HepG2 (cell line): ENCODE measurements at regions not wholly inside any gene's neighbourhood (a gene's known extent, or its start where the extent isn't known, plus 50 kb on each side); places are given as distances from the start of the nearest gene placed in this dataset.
A peak's percentile ranks its signal among the peaks of the same experiment; 100 is the strongest.

Experiments
- ATAC-seq: fragments of 200-7000 bp; cut with Tn5 transposase; 3 replicates; pipeline ENCODE4 v1.9.1; 2020; ENCODE audit warnings: mild to moderate bottlenecking, moderate library complexity
- BruUV-seq: library from RNA; stranded (reverse); fragments of 400-500 nt; replicated peaks from 2 replicates; lab custom pipeline; 2021; lab: Mats Ljungman, UMichigan
- CTCF ChIA-PET: fragments of 300-600 bp; formaldehyde crosslinking; extraction: SDS; loops from one replicate; lab custom pipeline; 2021; ENCODE audit warnings: low total read pairs, inconsistent platforms, low intra/inter-chr PET ratio; lab: Yijun Ruan, JAX
- POLR2A ChIA-PET: fragments of 350-600 bp; sonication (Branson Sonifier 250); formaldehyde crosslinking; loops from one replicate; lab custom pipeline; 2020; ENCODE audit warnings: antibody characterized with exemption, inconsistent platforms; lab: Yijun Ruan, JAX
- DNase-seq: peaks from one replicate; pipeline ENCODE4 v3.0.0-alpha.2; 2015; ENCODE audit warnings: low spot score
- FAIRE-seq: peaks from 3 replicates; lab custom pipeline; 2011; peaks lifted over from hg19 to GRCh38; lab: Jason Lieb, UNC
- H2AFZ ChIP-seq: one replicate; pipeline ENCODE4 v1.6.1; 2011; ENCODE audit warnings: low read length, inconsistent platforms
- H3K27ac ChIP-seq: fragments of 300-600 bp; 3 replicates; pipeline ENCODE4 v1.8.0; 2011; ENCODE audit warnings: mixed run types, mild to moderate bottlenecking, mixed read lengths, low read length, inconsistent platforms; ENCODE audit not compliant: insufficient read depth; ENCODE audit errors: extremely low read length
- H3K27me3 ChIP-seq, 2 experiments: fragments of 200-600 bp in 1 of 2; 2 replicates in 1 of 2; 3 replicates in 1 of 2; pipeline versions ENCODE4 v1.6.0 to v1.8.0; 2011; ENCODE audit warnings: low read length in 2 of 2, mild to moderate bottlenecking in 2 of 2, moderate library complexity in 2 of 2, inconsistent platforms in 1 of 2; ENCODE audit not compliant: insufficient read depth in 2 of 2, control insufficient read depth in 1 of 2
- H3K36me3 ChIP-seq, 2 experiments: fragments of 200-600 bp in 1 of 2; replicated peaks in 1 of 2; 2 replicates in 1 of 2; 3 replicates in 1 of 2; pipeline versions ENCODE4 v1.5.1 to v1.8.0; 2011; ENCODE audit warnings: low read length in 2 of 2, inconsistent platforms in 1 of 2; ENCODE audit not compliant: insufficient read depth in 2 of 2, control insufficient read depth in 1 of 2
- H3K4me1 ChIP-seq: 2 replicates; pipeline ENCODE4 v1.5.1; 2012; ENCODE audit warnings: low read length, inconsistent platforms; ENCODE audit not compliant: insufficient read depth
- H3K4me2 ChIP-seq: 2 replicates; pipeline ENCODE4 v1.6.0; 2011; ENCODE audit warnings: low read depth, low read length, inconsistent platforms
- H3K4me3 ChIP-seq, 3 experiments: fragments of 200-600 bp in 1 of 3; sonication (generic), shearing (Covaris generic) in 1 of 3; replicated peaks in 1 of 3; 2 replicates each; pipeline ENCODE4 v1.5.1; 2011 to 2016; ENCODE audit warnings: low read length in 3 of 3, inconsistent platforms in 2 of 3, low read depth in 2 of 3, mild to moderate bottlenecking in 2 of 3, control low read depth in 1 of 3, mixed read lengths in 1 of 3; ENCODE audit not compliant: insufficient read depth in 1 of 3
- H3K79me2 ChIP-seq: one replicate; pipeline ENCODE4 v1.6.1; 2011; ENCODE audit warnings: low read length, inconsistent platforms; ENCODE audit not compliant: insufficient read depth
- H3K9ac ChIP-seq: 2 replicates; pipeline ENCODE4 v1.6.0; 2011; ENCODE audit warnings: mild to moderate bottlenecking, low read depth, low read length, inconsistent platforms; ENCODE audit not compliant: insufficient read depth
- H3K9me3 ChIP-seq: 2 replicates; pipeline ENCODE4 v1.5.1; 2012; ENCODE audit warnings: mild to moderate bottlenecking, low read length
- H4K20me1 ChIP-seq: 2 replicates; pipeline ENCODE4 v1.6.0; 2011; ENCODE audit warnings: inconsistent platforms, mild to moderate bottlenecking, low read length, moderate library complexity; ENCODE audit not compliant: insufficient read depth
- CEBPB ChIP-seq: IDR thresholded peaks from 2 replicates; pipeline ENCODE4 v1.6.1; 2011; ENCODE audit warnings: low read depth, low read length, improper control_type of control experiment, borderline replicate concordance
- CREM ChIP-seq, 2 experiments: sonication (generic) in 1 of 2; formaldehyde crosslinking in 1 of 2; IDR thresholded peaks; 2 replicates each; pipeline versions ENCODE4 v1.4.0 to v1.6.1; 2016 to 2020; ENCODE audit warnings: antibody characterized with exemption in 1 of 2, mild to moderate bottlenecking in 1 of 2, missing genetic modification reagents in 1 of 2
- EEA1 ChIP-seq: sonication (generic); formaldehyde crosslinking; IDR thresholded peaks from 2 replicates; pipeline ENCODE4 v1.5.1; 2020; ENCODE audit warnings: mild to moderate bottlenecking, missing genetic modification reagents, borderline replicate concordance
- HOXA3 ChIP-seq: sonication (generic); formaldehyde crosslinking; IDR thresholded peaks from 2 replicates; pipeline ENCODE4 v1.5.0; 2020; ENCODE audit warnings: missing genetic modification reagents
- RERE ChIP-seq: IDR thresholded peaks from 2 replicates; pipeline ENCODE4 v1.6.1; 2016; ENCODE audit warnings: low read depth, missing genetic modification reagents, missing compliant biosample characterization
- SMAD1 ChIP-seq: sonication (generic); formaldehyde crosslinking; IDR thresholded peaks from 2 replicates; pipeline ENCODE4 v1.4.0; 2020; ENCODE audit warnings: missing genetic modification reagents, low read depth, mild to moderate bottlenecking, borderline replicate concordance
- SNAPC2 ChIP-seq: sonication (generic); formaldehyde crosslinking; IDR thresholded peaks from 2 replicates; pipeline ENCODE4 v1.8.1; 2022; ENCODE audit warnings: mild to moderate bottlenecking, missing genetic modification reagents
- TFDP2 ChIP-seq: sonication (generic); formaldehyde crosslinking; IDR thresholded peaks from 2 replicates; pipeline ENCODE4 v1.4.0; 2020; ENCODE audit warnings: missing genetic modification reagents
- ZMYM2 ChIP-seq: sonication (generic); formaldehyde crosslinking; IDR thresholded peaks from 2 replicates; pipeline ENCODE4 v1.8.0; 2022; ENCODE audit warnings: mild to moderate bottlenecking, missing genetic modification reagents
- ZNF234 ChIP-seq: sonication (generic); formaldehyde crosslinking; conservative IDR thresholded peaks from 2 replicates; pipeline ENCODE4 v1.5.1; 2020; ENCODE audit warnings: mild to moderate bottlenecking, missing genetic modification reagents
- ZNF367 ChIP-seq: sonication (generic); formaldehyde crosslinking; IDR thresholded peaks from 2 replicates; pipeline ENCODE4 v1.4.0; 2020; ENCODE audit warnings: missing genetic modification reagents, borderline replicate concordance
- whole genome bisulfite sequencing: methylation state at CpG from one replicate; pipeline ENCODE4 v1.1.6; 2017; ENCODE audit warnings: low lambda C conversion rate; 5-methylcytosine and 5-hydroxymethylcytosine counted together
- in situ Hi-C: cut with HindIII; loops from 2 replicates; pipeline ENCODE4 v1.10.0; 2017; ENCODE audit warnings: low pct_unique_long_range_greater_than_20kb; ENCODE audit not compliant: extremely low pct_ligation_motif_present
- intact Hi-C: fragments of 100-400 bp; cut with micrococcal nuclease; formaldehyde crosslinking; loops from one replicate; pipeline ENCODE4 v1.10.0; 2022; ENCODE audit not compliant: unreplicated experiment

GRCh38 chr12:20053782-20054181 lies 314.6 kb upstream of the PDE3A start:
- H3K4me2 ChIP-seq, result no peak overlapping the region
- ChIA-PET POLR2A (no interaction called here), CTCF (no interaction called here)
- WGBS, result 3% methylated on average over 1 of the region's 1 CpG
- no peaks in the 10 kb centered on the region for H3K36me3 ChIP-seq
- TF ChIP-seq HOXA3, result no peak
- TF ChIP-seq TFDP2 (CRISPR knock-in tag), result no peak
- TF ChIP-seq CEBPB, result 0 out of 2 replicates have a peak, but pooled peaks have one; percentile 44
- no peak for TF ChIP-seq ZMYM2 (CRISPR knock-in tag)
- no peak for TF ChIP-seq SMAD1 (CRISPR knock-in tag)
- no peak for TF ChIP-seq CREM (IDR thresholded peaks at IDR 0.05)
- no peak for TF ChIP-seq CREM (CRISPR knock-in tag; IDR thresholded peaks at IDR 0.05)
- no peak for TF ChIP-seq ZNF234 (CRISPR knock-in tag)
- TF ChIP-seq EEA1, result no peak
- no peaks in the 10 kb centered on the region for H3K9me3 ChIP-seq
- no peak for DNase-seq
- no peak overlapping the region for H3K27ac ChIP-seq
- no peak for FAIRE-seq
- in situ Hi-C loops (no loop called here), intact Hi-C loops (no loop called here)
- no peak overlapping the region for H3K4me3 ChIP-seq
- BruUV-seq, result no TSS peak
- H3K4me1 ChIP-seq, result no peaks in the 10 kb centered on the region
- H3K9ac ChIP-seq, result no peak overlapping the region
- no peaks in the 10 kb centered on the region for H3K79me2 ChIP-seq
- H3K27me3 ChIP-seq, result no peaks in the 10 kb centered on the region
- H4K20me1 ChIP-seq, result no peaks in the 10 kb centered on the region
- H2AFZ ChIP-seq, result no peak overlapping the region
- no peak for ATAC-seq

GRCh38 chr12:20055856-20056255 lies 312.5 kb upstream of the PDE3A start:
- Histone ChIP-seq H3K79me2 (no peaks in the 10 kb centered on the region), H3K27ac (no peak overlapping the region), H2AFZ (no peak overlapping the region), H3K27me3 (no peaks in the 10 kb centered on the region), H3K9me3 (no peaks in the 10 kb centered on the region), H3K9ac (no peak overlapping the region), H4K20me1 (no peaks in the 10 kb centered on the region), H3K4me2 (no peak overlapping the region), H3K4me3 (no peak overlapping the region), H3K4me1 (no peaks in the 10 kb centered on the region), H3K36me3 (no peaks in the 10 kb centered on the region)
- ChIA-PET CTCF (no interaction called here), POLR2A (no interaction called here)
- WGBS, result 2% methylated on average over 3 of the region's 3 CpGs
- FAIRE-seq (no peak), ATAC-seq (no peak), DNase-seq (no peak)
- no TSS peak for BruUV-seq
- in situ Hi-C loops, result no loop called here
- intact Hi-C loops, result no loop called here
- TF ChIP-seq RERE (CRISPR knock-in tag) (no peak), ZNF367 (CRISPR knock-in tag) (no peak), SNAPC2 (no peak)
